HG03025 (cell line): ENCODE measurements at regions not wholly inside any gene's neighbourhood (a gene's known extent, or its start where the extent isn't known, plus 50 kb on each side); places are given as distances from the start of the nearest gene placed in this dataset.
"Not testable (repeated sequence)": the region's sequence is repeated elsewhere in the genome, so short reads cannot be mapped to it uniquely, and the experiment has no call there.

ENCODE experiments used
- ATAC-seq: cut with Tn5 transposase; IDR thresholded peaks from one replicate; pipeline ENCODE4 v1.9.1; 2021; ENCODE audit warnings: mild to moderate bottlenecking, moderate library complexity; ENCODE audit not compliant: unreplicated experiment, low FRiP score

- ATAC-seq = no peak
Measured at GRCh38 chr18:39134255-39134654, 1568.7 kb upstream of the CELF4 start.

- not testable (repeated sequence) for ATAC-seq
Measured at GRCh38 chr18:39127538-39127937, 1561.9 kb upstream of the CELF4 start.

GRCh38 chr18:39113790-39114189 is 1548.2 kb upstream of the CELF4 start:
- ATAC-seq = no peak

DNA sequence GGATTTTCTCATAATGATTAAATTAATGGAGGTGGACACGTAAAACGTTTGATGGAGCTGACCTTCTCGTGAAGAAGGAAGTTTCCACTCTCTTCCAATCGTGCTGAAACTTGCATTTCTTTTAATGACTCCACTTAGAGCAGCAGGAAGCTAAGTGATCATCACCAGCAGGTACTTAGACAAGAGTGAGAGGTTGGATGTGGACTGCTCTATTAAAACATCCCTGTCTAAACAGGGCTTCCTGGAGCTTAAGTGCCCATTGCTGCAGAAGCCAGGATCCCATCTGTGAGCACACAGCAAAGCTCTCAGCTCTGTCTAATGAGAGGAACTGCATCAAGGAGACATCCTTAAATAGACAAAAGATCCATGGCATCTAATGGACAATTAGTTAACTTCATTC is 1539.5 kb upstream of the CELF4 start:
- no peak for ATAC-seq

GRCh38 chr18:39072970-39073369 is 1507.4 kb upstream of the CELF4 start:
- ATAC-seq = no peak

DNA sequence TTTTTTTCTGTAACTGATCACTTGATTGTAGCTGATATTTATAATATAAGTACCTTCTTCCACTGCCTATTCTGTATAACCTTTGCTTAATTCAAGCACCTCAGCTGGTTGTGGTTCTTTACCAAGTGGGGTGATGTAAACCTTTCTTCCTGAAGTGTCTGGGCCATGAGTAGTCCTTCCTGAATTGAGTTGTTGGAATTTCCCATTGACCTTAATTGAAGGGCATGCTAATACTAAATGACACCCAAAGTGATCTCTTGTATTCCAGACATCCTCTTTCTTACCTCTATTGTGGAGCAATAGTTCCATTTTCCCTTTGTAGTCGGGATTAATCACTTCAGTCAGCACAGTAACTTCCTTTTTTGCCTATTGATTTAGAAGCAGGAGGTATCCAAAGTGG is 1496.8 kb upstream of the CELF4 start:
- no peak for ATAC-seq

DNA sequence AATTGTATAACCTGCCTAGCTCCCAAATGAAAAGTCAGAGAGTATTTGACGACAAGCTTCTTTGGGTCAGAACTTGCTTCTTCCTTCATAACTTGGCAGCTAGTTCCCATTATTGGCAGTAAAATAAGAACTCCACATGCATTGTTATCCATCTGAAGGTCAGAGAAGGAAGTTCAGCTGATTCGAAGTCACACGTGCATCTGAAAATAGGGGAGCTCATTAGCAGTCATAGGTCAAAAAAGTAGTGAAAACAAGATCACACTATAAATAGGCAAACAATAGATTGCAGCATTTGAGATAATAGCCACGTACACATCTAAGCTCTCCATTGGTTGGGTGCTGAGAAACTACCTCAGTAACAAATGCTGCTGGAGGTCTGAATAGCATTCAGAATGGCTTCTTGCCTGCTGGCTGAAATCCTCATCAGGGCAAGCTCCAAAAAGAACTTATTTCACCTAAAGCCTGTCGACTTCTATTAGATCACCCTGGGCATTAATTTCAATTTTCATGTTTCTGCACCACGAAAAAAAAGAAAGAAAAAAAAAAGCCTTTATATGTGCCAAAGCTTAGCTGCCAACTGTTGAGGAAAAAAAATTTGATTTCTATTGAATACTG is 1492.9 kb upstream of the CELF4 start:
- ATAC-seq = no peak

GRCh38 chr18:39057423-39058064 is 1491.9 kb upstream of the CELF4 start:
- no peak for ATAC-seq

DNA sequence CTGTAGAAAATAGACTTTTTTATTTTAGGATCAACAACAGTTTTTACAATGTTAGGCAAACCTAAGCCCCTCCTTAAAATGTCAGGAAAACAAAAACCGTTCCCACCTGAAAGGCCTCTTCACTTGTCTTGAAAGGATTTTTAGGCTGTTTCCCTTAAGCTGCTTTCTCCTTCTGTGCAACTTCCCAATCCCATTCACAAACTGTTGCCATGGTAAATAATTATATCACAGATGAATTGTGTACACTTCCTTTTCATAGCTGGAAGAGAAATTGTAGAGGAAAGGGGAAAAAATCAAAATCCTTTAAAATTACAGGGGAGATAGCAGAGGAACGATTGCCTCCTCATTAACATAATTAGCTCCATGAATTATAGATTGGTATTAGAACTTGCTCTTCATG is 1488.0 kb upstream of the CELF4 start:
- no peak for ATAC-seq

DNA sequence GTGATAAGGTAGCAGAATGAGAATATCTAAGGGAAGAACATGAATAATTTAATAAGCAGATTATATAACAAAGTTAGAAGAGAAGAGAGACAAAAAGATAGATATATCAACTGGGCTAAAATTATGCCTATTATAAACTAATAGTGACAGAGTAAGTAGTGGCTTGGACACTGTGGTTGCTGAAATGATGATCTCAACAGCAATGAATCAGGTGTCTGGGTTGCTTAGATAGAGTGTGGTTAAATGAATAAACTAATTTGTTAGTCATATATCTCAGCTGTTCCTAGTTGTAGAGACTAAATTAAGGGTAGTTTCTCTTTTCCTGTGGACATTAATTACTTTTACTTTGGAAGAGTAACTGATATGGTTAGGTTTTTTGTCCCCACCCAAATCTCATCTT is 1485.4 kb upstream of the CELF4 start:
- ATAC-seq = no peak

DNA sequence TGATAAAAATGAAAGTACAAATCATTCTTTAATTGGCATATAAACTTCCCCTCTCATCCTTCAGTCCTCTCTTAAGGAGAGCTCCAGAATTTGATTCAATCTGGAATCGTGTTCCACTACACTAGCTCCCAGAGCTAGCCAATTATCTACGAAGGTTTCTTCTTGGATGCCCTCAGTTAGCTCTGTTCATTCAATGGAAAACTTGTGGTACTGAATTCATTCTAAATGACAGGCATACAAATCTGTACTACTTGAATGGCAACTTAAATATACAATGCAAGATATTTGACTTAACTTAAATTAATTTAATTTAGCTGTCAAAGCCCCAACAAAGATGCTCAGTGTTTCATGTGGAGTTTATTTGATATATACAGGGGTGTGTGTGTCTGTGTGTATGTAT is 1474.2 kb upstream of the CELF4 start:
- no peak for ATAC-seq

DNA sequence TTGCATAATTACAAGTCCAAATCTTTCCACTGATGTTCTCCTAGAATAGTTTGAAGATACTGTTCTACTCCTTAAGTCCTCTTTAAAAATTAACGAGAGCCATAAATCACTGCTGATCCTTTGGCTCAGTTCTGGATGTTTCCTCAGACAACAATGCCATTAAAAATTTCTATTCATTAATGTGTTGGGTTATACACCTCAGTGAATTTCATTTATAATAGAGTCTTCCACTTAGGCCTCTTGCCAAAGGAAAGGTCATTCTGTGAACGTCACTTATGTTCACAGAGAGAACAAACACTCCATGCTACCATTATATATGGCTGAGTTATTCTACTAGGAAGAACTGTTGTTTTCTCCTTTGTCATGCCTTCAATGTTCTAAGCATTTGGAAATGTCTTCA is 1472.3 kb upstream of the CELF4 start:
- ATAC-seq = no peak

DNA sequence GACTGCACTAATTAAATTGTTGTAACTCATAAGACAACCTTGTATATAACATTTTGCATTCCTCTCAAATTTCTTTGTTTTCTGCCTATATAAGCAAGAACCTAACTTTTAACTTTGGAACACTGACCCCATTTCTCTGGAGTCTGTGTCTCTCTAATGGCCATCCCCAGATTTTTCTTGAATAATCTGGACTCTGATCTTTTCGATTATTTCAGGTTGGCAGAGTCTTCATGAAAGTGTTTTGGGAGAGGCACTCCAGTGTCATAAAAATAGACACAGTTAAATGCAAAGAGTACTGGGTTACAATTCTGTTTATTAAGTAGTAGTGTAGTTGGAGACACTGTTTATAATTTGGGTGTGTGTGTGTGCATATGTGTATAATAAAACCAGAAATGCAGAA is 1467.7 kb upstream of the CELF4 start:
- ATAC-seq = no peak

GRCh38 chr18:39031647-39032046 is 1466.0 kb upstream of the CELF4 start:
- no peak for ATAC-seq

- ATAC-seq = no peak
Measured at GRCh38 chr18:39030124-39030655, 1464.6 kb upstream of the CELF4 start.

DNA sequence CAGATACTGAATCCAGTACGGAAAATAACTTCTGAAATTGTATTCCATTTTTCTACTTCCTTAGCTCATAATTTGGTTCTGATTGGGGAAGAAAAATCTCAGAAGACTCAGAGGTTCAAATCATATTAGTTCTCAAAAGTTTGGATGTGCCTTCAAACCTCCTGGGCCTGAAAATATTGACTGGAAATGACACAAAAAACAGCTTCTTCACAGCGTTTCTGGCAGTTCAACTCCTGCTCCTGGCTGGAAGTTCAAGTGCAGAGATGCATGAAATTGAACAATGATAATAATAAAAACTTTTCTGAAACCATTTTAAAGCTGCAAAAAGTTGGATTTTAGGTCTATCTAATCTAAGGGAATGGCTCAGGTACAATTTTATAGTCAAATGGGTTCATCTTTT is 1459.9 kb upstream of the CELF4 start:
- ATAC-seq = no peak

DNA sequence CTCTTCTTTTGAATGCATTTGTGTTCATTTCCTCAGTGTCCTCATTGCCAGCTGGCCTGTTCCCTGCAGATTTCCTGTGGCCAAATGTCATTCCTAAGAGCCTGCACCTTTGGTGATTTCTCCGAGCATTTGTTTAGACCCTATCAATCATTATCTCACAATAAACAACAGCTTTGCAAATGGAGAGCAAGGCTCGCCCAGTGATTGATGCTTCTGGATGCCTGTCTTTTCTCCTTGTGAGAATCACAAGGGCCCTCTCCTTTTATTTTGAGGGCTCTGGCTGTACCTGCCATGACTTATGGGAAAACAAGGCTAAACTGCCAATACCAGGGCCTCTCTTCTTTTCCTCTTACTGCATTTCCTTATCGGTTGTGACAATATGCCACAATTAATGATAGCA is 1454.4 kb upstream of the CELF4 start:
- no peak for ATAC-seq

- no peak for ATAC-seq
Measured at GRCh38 chr18:39007031-39007902, 1441.7 kb upstream of the CELF4 start.

DNA sequence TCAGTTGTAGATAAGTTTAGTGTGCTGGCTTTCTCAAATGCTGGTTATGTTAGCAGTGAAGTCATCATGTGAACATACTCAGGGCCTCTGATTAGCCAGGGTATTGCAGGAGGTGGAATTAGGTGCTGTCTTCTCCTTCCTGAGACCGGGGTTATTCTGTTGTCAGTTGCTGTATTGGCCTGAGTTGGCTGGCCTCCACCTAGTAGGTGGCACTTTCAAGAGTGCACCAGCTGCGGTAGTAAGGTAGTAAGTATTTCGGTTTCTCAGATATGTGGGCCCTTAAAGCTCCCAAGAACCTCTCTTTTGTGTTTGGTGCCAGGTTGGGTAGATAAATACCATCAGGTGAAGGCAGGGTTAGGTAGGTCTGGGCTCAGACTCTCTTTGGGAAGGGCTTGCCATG is 1430.5 kb upstream of the CELF4 start:
- no peak for ATAC-seq

- ATAC-seq = no peak
Measured at GRCh38 chr18:38993342-38993741, 1427.7 kb upstream of the CELF4 start.

- no peak for ATAC-seq
Measured at GRCh38 chr18:38984968-38985367, 1419.4 kb upstream of the CELF4 start.
